ENCODE measurements at regions not wholly inside any gene's neighbourhood (a gene's known extent, or its start where the extent isn't known, plus 50 kb on each side); places are given as distances from the start of the nearest gene placed in this dataset.

- H4K20me1 ChIP-seq (ENCODE audit: insufficient read depth, low read length), result no peaks in the 10 kb centered on the region
- H3K9ac ChIP-seq (ENCODE audit: insufficient read depth, low read length, poor library complexity, severe bottlenecking), result no peak overlapping the region
- peaks cover under 1% of the 10 kb centered on the region in 2 donors for H3K4me1 ChIP-seq (ENCODE audit: control insufficient read depth in 1 of 2, insufficient read depth in 2 of 2, low read length in 2 of 2)
- no peaks in the 10 kb centered on the region for H3K36me3 Mint-ChIP-seq
- peaks cover 2% of the 10 kb centered on the region for H3K4me1 Mint-ChIP-seq
- no peak overlapping the region for H3K27ac Mint-ChIP-seq
- DNase-seq, result no peak
- H2AFZ ChIP-seq (ENCODE audit: insufficient read depth, low read depth, low read length, poor library complexity, severe bottlenecking), result no peak overlapping the region
- no peaks in the 10 kb centered on the region for H3K79me2 ChIP-seq (ENCODE audit: insufficient read depth, low read length)
- H3K27me3 Mint-ChIP-seq (ENCODE audit: low read depth in 3 of 3), result no peaks in the 10 kb centered on the region
- no peak overlapping the region for H3K4me3 Mint-ChIP-seq
- H3K4me3 ChIP-seq (replicated peaks in 1 of 3; ENCODE audit: low read depth in 2 of 3, low read length in 3 of 3), result no peak overlapping the region
- no peak overlapping the region for H3K4me2 ChIP-seq (replicated peaks; ENCODE audit: extremely low read depth, low read length, poor library complexity, severe bottlenecking)
- H3K36me3 ChIP-seq (replicated peaks in 1 of 2; ENCODE audit: control insufficient read depth in 1 of 2, insufficient read depth in 2 of 2, low read length in 2 of 2), result no peaks in the 10 kb centered on the region
- WGBS (ENCODE audit: insufficient coverage), result 89% methylated on average over 3 of the region's 4 CpGs
- peaks cover 0 to 4% (median 0%) of the 10 kb centered on the region in 7 donors for H3K9me3 Mint-ChIP-seq
- intact Hi-C loops (cut with micrococcal nuclease), result no loop called here
- H3K27ac ChIP-seq (ENCODE audit: low read depth in 1 of 2, low read length in 2 of 2), result no peak overlapping the region
- no peak for TF ChIP-seq CTCF (IDR thresholded peaks at IDR 0.05)
- no peaks in the 10 kb centered on the region for H3K27me3 ChIP-seq (ENCODE audit: control insufficient read depth in 2 of 2, insufficient read depth in 2 of 2, low read length in 2 of 2)
- H3K9me3 ChIP-seq (replicated peaks in 1 of 2; ENCODE audit: control insufficient read depth in 1 of 2, insufficient read depth in 1 of 2, low read length in 2 of 2), result no peaks in the 10 kb centered on the region
These were observed 80.3 kb upstream of the PIAS1 start for GRCh38 chr15:67973846-67974245.

- Histone ChIP-seq H3K4me2 (replicated peaks; ENCODE audit: extremely low read depth, low read length, poor library complexity, severe bottlenecking) (no peak overlapping the region), H3K36me3 (replicated peaks in 1 of 2; ENCODE audit: control insufficient read depth in 1 of 2, insufficient read depth in 2 of 2, low read length in 2 of 2) (no peaks in the 10 kb centered on the region)
- no peak overlapping the region for H3K4me3 Mint-ChIP-seq
These were observed 77.5 kb upstream of the PIAS1 start for GRCh38 chr15:67976506-67977073.

More at GRCh38 chr15:67976506-67977073, 77.5 kb upstream of the PIAS1 start:
- Histone ChIP-seq H3K27me3 (ENCODE audit: control insufficient read depth in 2 of 2, insufficient read depth in 2 of 2, low read length in 2 of 2) (no peaks in the 10 kb centered on the region), H3K9ac (ENCODE audit: insufficient read depth, low read length, poor library complexity, severe bottlenecking) (no peak overlapping the region), H3K79me2 (ENCODE audit: insufficient read depth, low read length) (no peaks in the 10 kb centered on the region), H3K4me1 (ENCODE audit: control insufficient read depth in 1 of 2, insufficient read depth in 2 of 2, low read length in 2 of 2) (no peaks in the 10 kb centered on the region), H3K9me3 (replicated peaks in 1 of 2; ENCODE audit: control insufficient read depth in 1 of 2, insufficient read depth in 1 of 2, low read length in 2 of 2) (no peaks in the 10 kb centered on the region), H2AFZ (ENCODE audit: insufficient read depth, low read depth, low read length, poor library complexity, severe bottlenecking) (no peak overlapping the region), H3K27ac (ENCODE audit: low read depth in 1 of 2, low read length in 2 of 2) (no peak overlapping the region), H4K20me1 (ENCODE audit: insufficient read depth, low read length) (no peaks in the 10 kb centered on the region), H3K4me3 (replicated peaks in 1 of 3; ENCODE audit: low read depth in 2 of 3, low read length in 3 of 3) (no peak overlapping the region)
- H3K27me3 Mint-ChIP-seq (ENCODE audit: low read depth in 3 of 3), result no peaks in the 10 kb centered on the region
- H3K27ac Mint-ChIP-seq, result no peak overlapping the region
- TF ChIP-seq CTCF (IDR thresholded peaks at IDR 0.05), result no peak
- peaks cover 0 to 4% (median 0%) of the 10 kb centered on the region in 7 donors for H3K9me3 Mint-ChIP-seq
- intact Hi-C loops (cut with micrococcal nuclease), result no loop called here
- H3K4me1 Mint-ChIP-seq, result no peaks in the 10 kb centered on the region
- H3K36me3 Mint-ChIP-seq, result no peaks in the 10 kb centered on the region
- no peak for DNase-seq
- no CpG with 5 or more reads among the region's 3 CpGs for WGBS (ENCODE audit: insufficient coverage)
